Liver (tissue), 7 donors: ENCODE measurements at regions not wholly inside any gene's neighbourhood (a gene's known extent, or its start where the extent isn't known, plus 50 kb on each side); places are given as distances from the start of the nearest gene placed in this dataset.

ENCODE experiments used
- DNase-seq: peaks from one replicate; pipeline ENCODE4 v3.0.0-alpha.2; 2017; ENCODE audit warnings: low spot score
- H3K27ac ChIP-seq, 2 donors: one replicate each; pipeline ENCODE4 v1.7.0; 2013; ENCODE audit warnings: inconsistent platforms in 2 of 2, low read length in 2 of 2, control low read depth in 1 of 2, low read depth in 1 of 2, mild to moderate bottlenecking in 1 of 2
- H3K27me3 ChIP-seq, 4 donors: one replicate each; pipeline versions ENCODE4 v1.6.1 to v1.7.0; 2013; ENCODE audit warnings: low read length in 3 of 4, inconsistent platforms in 1 of 4, mild to moderate bottlenecking in 1 of 4, moderate library complexity in 1 of 4; ENCODE audit not compliant: control insufficient read depth in 4 of 4, insufficient read depth in 4 of 4
- H3K36me3 ChIP-seq, 4 donors: one replicate each; pipeline versions ENCODE4 v1.6.1 to v1.7.0; 2013; ENCODE audit warnings: low read length in 3 of 4, mild to moderate bottlenecking in 3 of 4, low read depth in 1 of 4, moderate library complexity in 1 of 4; ENCODE audit not compliant: control insufficient read depth in 4 of 4, insufficient read depth in 3 of 4
- H3K4me1 ChIP-seq, 4 donors: one replicate each; pipeline versions ENCODE4 v1.6.1 to v1.7.0; 2013; ENCODE audit warnings: low read length in 3 of 4, mild to moderate bottlenecking in 3 of 4, moderate library complexity in 1 of 4; ENCODE audit not compliant: control insufficient read depth in 4 of 4, insufficient read depth in 4 of 4
- H3K4me3 ChIP-seq, 3 donors: one replicate each; pipeline versions ENCODE4 v1.6.1 to v1.7.0; 2013; ENCODE audit warnings: low read length in 3 of 3, control low read depth in 1 of 3, low read depth in 1 of 3, mild to moderate bottlenecking in 1 of 3
- H3K9ac ChIP-seq, 2 donors: one replicate each; pipeline ENCODE4 v1.7.0; 2013; ENCODE audit warnings: low read length in 2 of 2, mild to moderate bottlenecking in 2 of 2, moderate library complexity in 2 of 2, control low read depth in 1 of 2, low read depth in 1 of 2
- H3K9me3 ChIP-seq, 4 donors: one replicate each; pipeline versions ENCODE4 v1.6.1 to v1.7.0; 2013; ENCODE audit warnings: low read length in 3 of 4; ENCODE audit not compliant: control insufficient read depth in 4 of 4
- EGR1 ChIP-seq, 2 donors: IDR thresholded peaks; 2 replicates each; pipeline ENCODE4 v1.6.1; 2016 to 2018; ENCODE audit warnings: antibody characterized with exemption in 2 of 2, low read depth in 2 of 2
- GABPA ChIP-seq, 2 donors: IDR thresholded peaks in 1 of 2; conservative IDR thresholded peaks in 1 of 2; 2 replicates each; pipeline ENCODE4 v1.6.1; 2016; ENCODE audit warnings: antibody characterized with exemption in 2 of 2, mild to moderate bottlenecking in 1 of 2, moderate library complexity in 1 of 2
- NR2F2 ChIP-seq: IDR thresholded peaks from 2 replicates; pipeline ENCODE4 v1.6.1; 2016; ENCODE audit warnings: antibody characterized with exemption
- RAD21 ChIP-seq, 2 donors: IDR thresholded peaks; 2 replicates each; pipeline ENCODE4 v1.6.1; 2016; ENCODE audit warnings: antibody characterized with exemption in 2 of 2, mild to moderate bottlenecking in 2 of 2
- SP1 ChIP-seq: IDR thresholded peaks from 2 replicates; pipeline ENCODE4 v1.6.1; 2018; ENCODE audit warnings: antibody characterized with exemption, mild to moderate bottlenecking
- YY1 ChIP-seq: IDR thresholded peaks from 2 replicates; pipeline ENCODE4 v1.6.1; 2016; ENCODE audit warnings: antibody characterized with exemption, mild to moderate bottlenecking
- WGBS: extraction: QIAGEN DNeasy Blood & Tissue Kit; methylation state at CpG from one replicate; pipeline ENCODE4 v1.1.7; 2013; 5-methylcytosine and 5-hydroxymethylcytosine counted together
- TF ChIP-seq, protein P1 (sequence below): IDR thresholded peaks from 2 replicates; pipeline ENCODE4 v1.6.1; 2016; ENCODE audit warnings: antibody characterized with exemption, mild to moderate bottlenecking
- TF ChIP-seq, protein P2 (sequence below): IDR thresholded peaks from 2 replicates; pipeline ENCODE4 v1.6.1; 2016; ENCODE audit warnings: antibody characterized with exemption
- donor health status: healthy.
- donor health status: healthy.
- donor health status: healthy.
- donor health status: healthy.

GRCh38 chr14:97713023-97713422, 915.8 kb downstream of the VRK1 start:
- Histone ChIP-seq H3K27me3 (peaks cover 0 to 4% (median 0%) of the 10 kb centered on the region in 4 donors), H3K4me1 (no peaks in the 10 kb centered on the region), H3K36me3 (no peaks in the 10 kb centered on the region), H3K9ac (no peak overlapping the region), H3K9me3 (no peaks in the 10 kb centered on the region), H3K27ac (no peak overlapping the region), H3K4me3 (no peak overlapping the region)
- TF ChIP-seq EGR1 (IDR thresholded peaks at IDR 0.05; ENCODE audit: low read depth in 2 of 2), result no peak
- DNase-seq, result no peak
- WGBS, result 82% methylated on average over 6 of the region's 6 CpGs

GRCh38 chr14:97718886-97719442, 921.8 kb downstream of the VRK1 start:
- H3K9me3 ChIP-seq, result peaks cover 0 to 6% (median 4%) of the 10 kb centered on the region in 4 donors
- no peak overlapping the region for H3K27ac ChIP-seq
- no peaks in the 10 kb centered on the region for H3K36me3 ChIP-seq
- DNase-seq, result no peak
- no peak for TF ChIP-seq EGR1 (IDR thresholded peaks at IDR 0.05; ENCODE audit: low read depth in 2 of 2)
- TF ChIP-seq, protein P1, sequence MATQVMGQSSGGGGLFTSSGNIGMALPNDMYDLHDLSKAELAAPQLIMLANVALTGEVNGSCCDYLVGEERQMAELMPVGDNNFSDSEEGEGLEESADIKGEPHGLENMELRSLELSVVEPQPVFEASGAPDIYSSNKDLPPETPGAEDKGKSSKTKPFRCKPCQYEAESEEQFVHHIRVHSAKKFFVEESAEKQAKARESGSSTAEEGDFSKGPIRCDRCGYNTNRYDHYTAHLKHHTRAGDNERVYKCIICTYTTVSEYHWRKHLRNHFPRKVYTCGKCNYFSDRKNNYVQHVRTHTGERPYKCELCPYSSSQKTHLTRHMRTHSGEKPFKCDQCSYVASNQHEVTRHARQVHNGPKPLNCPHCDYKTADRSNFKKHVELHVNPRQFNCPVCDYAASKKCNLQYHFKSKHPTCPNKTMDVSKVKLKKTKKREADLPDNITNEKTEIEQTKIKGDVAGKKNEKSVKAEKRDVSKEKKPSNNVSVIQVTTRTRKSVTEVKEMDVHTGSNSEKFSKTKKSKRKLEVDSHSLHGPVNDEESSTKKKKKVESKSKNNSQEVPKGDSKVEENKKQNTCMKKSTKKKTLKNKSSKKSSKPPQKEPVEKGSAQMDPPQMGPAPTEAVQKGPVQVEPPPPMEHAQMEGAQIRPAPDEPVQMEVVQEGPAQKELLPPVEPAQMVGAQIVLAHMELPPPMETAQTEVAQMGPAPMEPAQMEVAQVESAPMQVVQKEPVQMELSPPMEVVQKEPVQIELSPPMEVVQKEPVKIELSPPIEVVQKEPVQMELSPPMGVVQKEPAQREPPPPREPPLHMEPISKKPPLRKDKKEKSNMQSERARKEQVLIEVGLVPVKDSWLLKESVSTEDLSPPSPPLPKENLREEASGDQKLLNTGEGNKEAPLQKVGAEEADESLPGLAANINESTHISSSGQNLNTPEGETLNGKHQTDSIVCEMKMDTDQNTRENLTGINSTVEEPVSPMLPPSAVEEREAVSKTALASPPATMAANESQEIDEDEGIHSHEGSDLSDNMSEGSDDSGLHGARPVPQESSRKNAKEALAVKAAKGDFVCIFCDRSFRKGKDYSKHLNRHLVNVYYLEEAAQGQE, result no peak
- H3K27me3 ChIP-seq, result peaks cover 0 to 2% (median 0%) of the 10 kb centered on the region in 4 donors
- H3K4me3 ChIP-seq, result no peak overlapping the region
- 69% methylated on average over 1 of the region's 1 CpG for WGBS
- no peak overlapping the region for H3K9ac ChIP-seq
- no peaks in the 10 kb centered on the region for H3K4me1 ChIP-seq

DNA sequence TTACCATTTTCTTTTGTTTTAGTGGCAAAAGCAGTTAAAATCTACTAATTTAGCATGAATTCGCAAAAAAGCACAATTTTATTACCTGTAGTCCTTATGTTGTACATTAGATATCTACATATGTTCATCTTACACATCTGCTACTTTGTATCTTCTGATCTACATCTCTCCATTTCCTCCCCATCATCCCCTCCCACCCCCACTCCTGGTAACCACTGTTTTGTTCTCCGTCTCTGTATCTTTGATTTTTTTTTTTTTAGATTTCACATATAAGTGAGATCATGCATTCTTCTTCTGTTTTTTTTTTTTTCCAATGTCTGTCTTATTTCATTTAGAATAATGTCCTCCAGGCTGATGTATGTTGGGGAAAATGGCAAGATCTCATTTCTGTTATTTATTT, 922.7 kb downstream of the VRK1 start:
- no peak for TF ChIP-seq SP1
- TF ChIP-seq, protein P2, sequence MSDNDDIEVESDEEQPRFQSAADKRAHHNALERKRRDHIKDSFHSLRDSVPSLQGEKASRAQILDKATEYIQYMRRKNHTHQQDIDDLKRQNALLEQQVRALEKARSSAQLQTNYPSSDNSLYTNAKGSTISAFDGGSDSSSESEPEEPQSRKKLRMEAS, result no peak
- no peak for TF ChIP-seq NR2F2
- no peak for TF ChIP-seq YY1
- no peak overlapping the region for H3K27ac ChIP-seq
- H3K4me1 ChIP-seq, result no peaks in the 10 kb centered on the region
- WGBS, result 58% methylated on average over 2 of the region's 2 CpGs
- no peak overlapping the region for H3K9ac ChIP-seq
- H3K36me3 ChIP-seq, result no peaks in the 10 kb centered on the region
- H3K4me3 ChIP-seq, result no peak overlapping the region
- peaks cover 0 to 6% (median 4%) of the 10 kb centered on the region in 4 donors for H3K9me3 ChIP-seq
- DNase-seq, result no peak
- peaks cover 0 to 2% (median 0%) of the 10 kb centered on the region in 4 donors for H3K27me3 ChIP-seq

DNA sequence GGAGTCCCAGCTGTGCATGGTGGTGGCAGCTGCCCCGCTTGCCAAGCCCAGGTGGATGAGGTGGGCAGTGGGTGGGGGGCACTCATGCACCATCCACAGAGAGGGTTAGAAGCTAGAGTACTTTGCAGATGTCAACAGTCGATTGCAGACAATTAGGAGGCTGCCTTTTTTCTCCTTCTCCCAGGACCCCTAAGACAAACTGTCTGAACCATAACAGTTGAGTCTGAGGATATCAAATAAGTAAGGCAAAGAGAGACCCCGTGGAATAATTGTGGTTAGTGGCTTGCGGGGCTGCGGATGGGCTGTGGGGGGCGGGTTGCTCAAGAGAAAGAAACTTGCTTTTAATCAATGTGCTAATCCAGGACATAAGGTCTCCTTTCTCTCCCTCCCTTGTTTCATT, 926.2 kb downstream of the VRK1 start:
- H3K9me3 ChIP-seq, result peaks cover 0 to 6% (median 4%) of the 10 kb centered on the region in 4 donors
- 74% methylated on average over 6 of the region's 6 CpGs for WGBS
- no peak for DNase-seq

More for the DNA sequence above, 926.2 kb downstream of the VRK1 start:
- Histone ChIP-seq H3K4me3 (no peak overlapping the region), H3K27me3 (peaks cover 0 to 2% (median 0%) of the 10 kb centered on the region in 4 donors), H3K36me3 (no peaks in the 10 kb centered on the region), H3K27ac (no peak overlapping the region), H3K9ac (no peak overlapping the region), H3K4me1 (no peaks in the 10 kb centered on the region)
- TF ChIP-seq RAD21 (IDR thresholded peaks at IDR 0.05) (no peak), YY1 (no peak), SP1 (no peak), GABPA (IDR thresholded peaks at IDR 0.05 in 1 of 2, conservative IDR thresholded peaks at IDR 0.05 in 1 of 2) (no peak), EGR1 (IDR thresholded peaks at IDR 0.05; ENCODE audit: low read depth in 2 of 2) (no peak)
- TF ChIP-seq, protein P2, result no peak
- TF ChIP-seq, protein P1, result no peak
